ENCODE measurements at regions not wholly inside any gene's neighbourhood (a gene's known extent, or its start where the extent isn't known, plus 50 kb on each side); places are given as distances from the start of the nearest gene placed in this dataset.

DNA sequence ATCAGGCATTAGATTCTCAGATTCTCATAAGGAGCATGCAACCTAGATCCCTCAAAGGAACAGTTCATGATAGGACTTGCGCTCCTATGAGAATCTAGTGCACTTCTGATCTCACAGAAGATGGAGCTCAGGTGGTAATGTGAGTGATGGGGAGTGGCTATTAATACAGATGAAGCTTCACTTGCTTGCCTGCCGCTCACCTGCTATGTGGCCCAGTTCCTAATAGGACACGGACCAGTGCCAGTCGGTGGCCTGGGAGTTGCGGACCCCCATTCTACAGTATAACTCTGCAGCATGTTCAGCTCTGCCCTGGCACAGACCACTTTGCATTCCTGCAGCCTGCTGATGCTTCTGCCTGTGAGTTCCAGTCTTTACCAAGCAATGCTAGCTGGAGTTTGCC is 581.3 kb upstream of the KLF4 start:
- TF ChIP-seq POLR2AphosphoS5 (IDR thresholded peaks at IDR 0.05; ENCODE audit: insufficient read depth in 1 of 2, low read depth in 1 of 2) (no peak), CTCF (IDR thresholded peaks at IDR 0.05) (no peak)

Data from vagina (tissue), 2 donors.